Spleen (tissue), 11 donors: ENCODE measurements at regions not wholly inside any gene's neighbourhood (a gene's known extent, or its start where the extent isn't known, plus 50 kb on each side); places are given as distances from the start of the nearest gene placed in this dataset.

ENCODE experiments used
- DNase-seq: peaks from one replicate; pipeline ENCODE4 v3.0.0-alpha.2; 2020
- H3K27ac ChIP-seq, 8 donors: fragments of 200-600 bp; sonication (generic) in 7 of 8; 1 replicate in 4 of 8; 2 replicates in 4 of 8; pipeline versions ENCODE4 v1.5.0 to v1.8.0; 2016 to 2021; ENCODE audit warnings: inconsistent platforms in 4 of 8, mild to moderate bottlenecking in 4 of 8, moderate library complexity in 1 of 8
- H3K27me3 ChIP-seq, 7 donors: fragments of 200-600 bp; sonication (generic) in 6 of 7; replicated peaks in 1 of 7; 1 replicate in 4 of 7; 2 replicates in 3 of 7; pipeline versions ENCODE4 v1.5.0 to v1.8.0; 2016 to 2021; ENCODE audit warnings: inconsistent platforms in 3 of 7, mild to moderate bottlenecking in 1 of 7
- H3K36me3 ChIP-seq, 6 donors: fragments of 200-600 bp; sonication (generic) in 5 of 6; 1 replicate in 4 of 6; 2 replicates in 2 of 6; pipeline versions ENCODE4 v1.5.0 to v1.8.0; 2016 to 2021; ENCODE audit warnings: inconsistent platforms in 2 of 6
- H3K4me1 ChIP-seq, 6 donors: fragments of 200-600 bp; sonication (generic) in 5 of 6; 1 replicate in 3 of 6; 2 replicates in 3 of 6; pipeline versions ENCODE4 v1.5.0 to v1.8.0; 2016 to 2021; ENCODE audit warnings: inconsistent platforms in 3 of 6
- H3K4me3 ChIP-seq, 8 donors: fragments of 200-600 bp; sonication (generic) in 7 of 8; 1 replicate in 4 of 8; 2 replicates in 4 of 8; pipeline versions ENCODE4 v1.5.0 to v1.8.0; 2016 to 2021; ENCODE audit warnings: inconsistent platforms in 4 of 8, mild to moderate bottlenecking in 4 of 8, moderate library complexity in 2 of 8
- H3K9me3 ChIP-seq, 8 donors: fragments of 200-600 bp; sonication (generic) in 7 of 8; 1 replicate in 4 of 8; 2 replicates in 4 of 8; pipeline versions ENCODE4 v1.5.0 to v1.8.0; 2016 to 2021; ENCODE audit warnings: inconsistent platforms in 4 of 8
- CTCF ChIP-seq, 11 experiments: fragments of 200-600 bp in 7 of 11; fragments of 450-650 bp in 4 of 11; sonication (generic) in 4 of 11; IDR thresholded peaks in 8 of 11; conservative IDR thresholded peaks in 3 of 11; 1 replicate in 7 of 11; 2 replicates in 4 of 11; pipeline versions ENCODE4 v1.4.0 to v1.8.0; 2016 to 2021; ENCODE audit warnings: antibody characterized with exemption in 11 of 11, inconsistent platforms in 4 of 11, mild to moderate bottlenecking in 1 of 11
- POLR2A ChIP-seq, 3 donors: fragments of 450-650 bp; IDR thresholded peaks; one replicate each; pipeline ENCODE4 v1.5.1; 2017; ENCODE audit warnings: antibody characterized with exemption in 3 of 3, mild to moderate bottlenecking in 1 of 3
- POLR2AphosphoS5 ChIP-seq, 3 donors: sonication (generic); formaldehyde crosslinking; IDR thresholded peaks; one replicate each; pipeline ENCODE4 v1.5.1; 2017; ENCODE audit warnings: antibody characterized with exemption in 3 of 3
- WGBS, 5 donors: extraction: QIAGEN DNeasy Blood & Tissue Kit in 3 of 5; methylation state at CpG; one replicate each; pipeline versions ENCODE4 v1.1.5 to v1.1.7; 2013 to 2018; 5-methylcytosine and 5-hydroxymethylcytosine counted together
- intact Hi-C: fragments of 100-400 bp; cut with DNase I; formaldehyde crosslinking; loops from one replicate; pipeline ENCODE4 v1.15.0; 2023; ENCODE audit warnings: low total_unique reads
- donor health status: healthy with polysubstance abuse.
- donor health status: DM: no; HTN: no; CAD: no; lungs with moderate emphysema.
- donor health status: DM: no; HTN: no; CAD: no.
- donor health status: Bipolar disorder and iron deficiency.
- donor health status: healthy.
- donor health status: DM: no; HTN: no; CAD: no.
- donor health status: DM: yes; HTN: yes; CAD: no.

- no peaks in the 10 kb centered on the region for H3K9me3 ChIP-seq
- DNase-seq: no peak
- no peaks in the 10 kb centered on the region for H3K36me3 ChIP-seq
- H3K4me3 ChIP-seq: no peak overlapping the region
- peaks cover 0 to 3% (median 0%) of the 10 kb centered on the region in 7 donors for H3K27me3 ChIP-seq
- TF ChIP-seq CTCF (IDR thresholded peaks at IDR 0.05 in 8 of 11, conservative IDR thresholded peaks at IDR 0.05 in 3 of 11) (no peak), POLR2A (IDR thresholded peaks at IDR 0.05) (no peak), POLR2AphosphoS5 (IDR thresholded peaks at IDR 0.05) (no peak)
- intact Hi-C loops: no loop called here
- H3K27ac ChIP-seq: no peak overlapping the region
- peaks cover 0 to 9% (median 0%) of the 10 kb centered on the region in 6 donors for H3K4me1 ChIP-seq
- WGBS, 5 donors: 86 to 95% (median 93%) methylated on average over 1 of the region's 1 CpG
Measured at GRCh38 chr4:146072376-146072775, 103.1 kb upstream of the LSM6 start.

GRCh38 chr4:146071390-146071789 is 104.1 kb upstream of the LSM6 start:
- WGBS, 5 donors: 82 to 91% (median 88%) methylated on average over 5 of the region's 5 CpGs
- Histone ChIP-seq H3K27me3 (peaks cover 0 to 3% (median 0%) of the 10 kb centered on the region in 7 donors), H3K27ac (no peak overlapping the region), H3K36me3 (no peaks in the 10 kb centered on the region), H3K9me3 (no peaks in the 10 kb centered on the region), H3K4me3 (no peak overlapping the region), H3K4me1 (peaks cover 0 to 9% (median 0%) of the 10 kb centered on the region in 6 donors)
- TF ChIP-seq CTCF (IDR thresholded peaks at IDR 0.05 in 8 of 11, conservative IDR thresholded peaks at IDR 0.05 in 3 of 11) (no peak), POLR2AphosphoS5 (IDR thresholded peaks at IDR 0.05) (no peak), POLR2A (IDR thresholded peaks at IDR 0.05) (no peak)
- intact Hi-C loops: no loop called here
- no peak for DNase-seq

- no peak for TF ChIP-seq POLR2AphosphoS5 (IDR thresholded peaks at IDR 0.05)
- no peak for TF ChIP-seq POLR2A (IDR thresholded peaks at IDR 0.05)
- no peak for TF ChIP-seq CTCF (IDR thresholded peaks at IDR 0.05 in 8 of 11, conservative IDR thresholded peaks at IDR 0.05 in 3 of 11)
- H3K27ac ChIP-seq: no peak overlapping the region
- intact Hi-C loops: no loop called here
- no peak overlapping the region for H3K4me3 ChIP-seq
- peaks cover 11 to 53% (median 35%) of the 10 kb centered on the region in 6 donors for H3K4me1 ChIP-seq
- H3K9me3 ChIP-seq: no peaks in the 10 kb centered on the region
- H3K36me3 ChIP-seq: no peaks in the 10 kb centered on the region
- no peaks in the 10 kb centered on the region for H3K27me3 ChIP-seq
- no peak for DNase-seq
Measured at GRCh38 chr4:146063143-146063542, 112.4 kb upstream of the LSM6 start.

- no peaks in the 10 kb centered on the region for H3K27me3 ChIP-seq
Measured at GRCh38 chr4:146062340-146062739, 113.2 kb upstream of the LSM6 start.

More at GRCh38 chr4:146062340-146062739, 113.2 kb upstream of the LSM6 start:
- 62 to 76% (median 70%) methylated on average over 2 of the region's 2 CpGs for WGBS, 5 donors
- no peaks in the 10 kb centered on the region for H3K36me3 ChIP-seq
- TF ChIP-seq POLR2A (IDR thresholded peaks at IDR 0.05) (no peak), CTCF (IDR thresholded peaks at IDR 0.05 in 8 of 11, conservative IDR thresholded peaks at IDR 0.05 in 3 of 11) (no peak), POLR2AphosphoS5 (IDR thresholded peaks at IDR 0.05) (no peak)
- intact Hi-C loops: no loop called here
- no peak overlapping the region for H3K27ac ChIP-seq
- H3K4me3 ChIP-seq: no peak overlapping the region
- DNase-seq: no peak
- H3K4me1 ChIP-seq: peaks cover 11 to 58% (median 35%) of the 10 kb centered on the region in 6 donors
- no peaks in the 10 kb centered on the region for H3K9me3 ChIP-seq
